OCI-LY3 (cell line): ENCODE measurements at regions not wholly inside any gene's neighbourhood (a gene's known extent, or its start where the extent isn't known, plus 50 kb on each side); places are given as distances from the start of the nearest gene placed in this dataset.

Source experiments
- EZH2phosphoT487 ChIP-seq: fragments of 200-600 bp; shearing (Covaris generic); IDR thresholded peaks from 2 replicates; pipeline ENCODE4 v1.6.1; 2018; ENCODE audit warnings: antibody characterized with exemption, mixed run types, low read depth
- TF ChIP-seq, protein P1 (sequence below): fragments of 200-600, 300-600 bp; sonication (generic); IDR thresholded peaks from 2 replicates; pipeline ENCODE4 v1.5.1; 2014; ENCODE audit warnings: antibody characterized with exemption, low read length, low read depth

DNA sequence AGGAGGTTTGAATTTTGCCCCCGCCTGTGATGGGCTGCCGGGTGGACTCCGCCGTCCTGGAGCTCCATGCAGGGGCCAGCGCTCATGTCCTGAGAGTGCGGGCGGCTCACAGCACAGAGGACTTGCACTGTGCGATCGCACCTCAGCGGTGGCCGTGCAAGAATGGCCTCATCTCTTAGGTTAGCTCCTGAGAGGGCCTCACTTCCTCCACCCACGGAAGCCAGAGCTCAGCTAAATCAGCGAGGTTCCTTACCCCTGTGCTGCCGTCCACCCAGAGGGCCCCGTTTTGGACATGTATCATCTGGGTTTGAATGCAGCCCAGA, 72.0 kb upstream of the PCSK6 start:
- TF ChIP-seq, protein P1, sequence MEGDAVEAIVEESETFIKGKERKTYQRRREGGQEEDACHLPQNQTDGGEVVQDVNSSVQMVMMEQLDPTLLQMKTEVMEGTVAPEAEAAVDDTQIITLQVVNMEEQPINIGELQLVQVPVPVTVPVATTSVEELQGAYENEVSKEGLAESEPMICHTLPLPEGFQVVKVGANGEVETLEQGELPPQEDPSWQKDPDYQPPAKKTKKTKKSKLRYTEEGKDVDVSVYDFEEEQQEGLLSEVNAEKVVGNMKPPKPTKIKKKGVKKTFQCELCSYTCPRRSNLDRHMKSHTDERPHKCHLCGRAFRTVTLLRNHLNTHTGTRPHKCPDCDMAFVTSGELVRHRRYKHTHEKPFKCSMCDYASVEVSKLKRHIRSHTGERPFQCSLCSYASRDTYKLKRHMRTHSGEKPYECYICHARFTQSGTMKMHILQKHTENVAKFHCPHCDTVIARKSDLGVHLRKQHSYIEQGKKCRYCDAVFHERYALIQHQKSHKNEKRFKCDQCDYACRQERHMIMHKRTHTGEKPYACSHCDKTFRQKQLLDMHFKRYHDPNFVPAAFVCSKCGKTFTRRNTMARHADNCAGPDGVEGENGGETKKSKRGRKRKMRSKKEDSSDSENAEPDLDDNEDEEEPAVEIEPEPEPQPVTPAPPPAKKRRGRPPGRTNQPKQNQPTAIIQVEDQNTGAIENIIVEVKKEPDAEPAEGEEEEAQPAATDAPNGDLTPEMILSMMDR: no peak
- TF ChIP-seq EZH2phosphoT487: no peak
